ENCODE measurements at regions not wholly inside any gene's neighbourhood (a gene's known extent, or its start where the extent isn't known, plus 50 kb on each side); places are given as distances from the start of the nearest gene placed in this dataset.

- peak; percentile 30 for DNase-seq (ENCODE audit: unreplicated experiment)
- Mint-ChIP-seq H3K27me3 (ENCODE audit: insufficient read depth, unreplicated experiment) (no peaks in the 10 kb centered on the region), H3K36me3 (ENCODE audit: insufficient read depth, unreplicated experiment) (no peaks in the 10 kb centered on the region), H3K27ac (ENCODE audit: low read depth, unreplicated experiment) (no peak overlapping the region), H3K4me1 (ENCODE audit: insufficient read depth, unreplicated experiment) (peaks cover 19% of the 10 kb centered on the region), H3K4me3 (ENCODE audit: unreplicated experiment) (no peak overlapping the region), H3K9me3 (ENCODE audit: unreplicated experiment) (no peaks in the 10 kb centered on the region)
- TF ChIP-seq CTCF (IDR thresholded peaks at IDR 0.05; ENCODE audit: unreplicated experiment) = no peak
- no TSS peak for BruUV-seq (replicated peaks)
- POLR2A ChIA-PET = no interaction called here
- intact Hi-C loops (cut with micrococcal nuclease) = no loop called here
- CTCF ChIA-PET = no interaction called here
These were observed 175.4 kb downstream of the KLF12 start for GRCh38 chr13:73958657-73959397.

GRCh38 chr13:73957889-73958288 lies 176.3 kb downstream of the KLF12 start:
- H3K36me3 Mint-ChIP-seq (ENCODE audit: insufficient read depth, unreplicated experiment) = no peaks in the 10 kb centered on the region

GRCh38 chr13:73956795-73957408 lies 177.3 kb downstream of the KLF12 start:
- intact Hi-C loops (cut with micrococcal nuclease) = no loop called here
- no peak for DNase-seq (ENCODE audit: unreplicated experiment)
- ChIA-PET POLR2A (no interaction called here), CTCF (no interaction called here)
- no peaks in the 10 kb centered on the region for H3K9me3 Mint-ChIP-seq (ENCODE audit: unreplicated experiment)
- peaks cover 13% of the 10 kb centered on the region for H3K4me1 Mint-ChIP-seq (ENCODE audit: insufficient read depth, unreplicated experiment)
- no peak for TF ChIP-seq CTCF (IDR thresholded peaks at IDR 0.05; ENCODE audit: unreplicated experiment)
- no TSS peak for BruUV-seq (replicated peaks)
- no peaks in the 10 kb centered on the region for H3K36me3 Mint-ChIP-seq (ENCODE audit: insufficient read depth, unreplicated experiment)
- no peaks in the 10 kb centered on the region for H3K27me3 Mint-ChIP-seq (ENCODE audit: insufficient read depth, unreplicated experiment)
- H3K27ac Mint-ChIP-seq (ENCODE audit: low read depth, unreplicated experiment) = no peak overlapping the region
- H3K4me3 Mint-ChIP-seq (ENCODE audit: unreplicated experiment) = no peak overlapping the region

More at GRCh38 chr13:73957889-73958288, 176.3 kb downstream of the KLF12 start:
- no peak for DNase-seq (ENCODE audit: unreplicated experiment)
- TF ChIP-seq CTCF (IDR thresholded peaks at IDR 0.05; ENCODE audit: unreplicated experiment) = no peak
- Mint-ChIP-seq H3K9me3 (ENCODE audit: unreplicated experiment) (no peaks in the 10 kb centered on the region), H3K4me1 (ENCODE audit: insufficient read depth, unreplicated experiment) (peaks cover 19% of the 10 kb centered on the region), H3K27ac (ENCODE audit: low read depth, unreplicated experiment) (no peak overlapping the region), H3K27me3 (ENCODE audit: insufficient read depth, unreplicated experiment) (no peaks in the 10 kb centered on the region), H3K4me3 (ENCODE audit: unreplicated experiment) (no peak overlapping the region)
- CTCF ChIA-PET = interaction anchor here (0.6 kb wide), 1 partner anchor 16 kb away, joined by 4 read pairs; no protein-coding TSS in a partner anchor
- POLR2A ChIA-PET = no interaction called here
- intact Hi-C loops (cut with micrococcal nuclease) = no loop called here
- no TSS peak for BruUV-seq (replicated peaks)

GRCh38 chr13:73955977-73956500 lies 178.2 kb downstream of the KLF12 start:
- no peak for DNase-seq (ENCODE audit: unreplicated experiment)
- H3K27me3 Mint-ChIP-seq (ENCODE audit: insufficient read depth, unreplicated experiment) = no peaks in the 10 kb centered on the region
- no peak overlapping the region for H3K27ac Mint-ChIP-seq (ENCODE audit: low read depth, unreplicated experiment)
- no peaks in the 10 kb centered on the region for H3K9me3 Mint-ChIP-seq (ENCODE audit: unreplicated experiment)
- H3K36me3 Mint-ChIP-seq (ENCODE audit: insufficient read depth, unreplicated experiment) = no peaks in the 10 kb centered on the region
- BruUV-seq (replicated peaks) = no TSS peak
- TF ChIP-seq CTCF (IDR thresholded peaks at IDR 0.05; ENCODE audit: unreplicated experiment) = no peak
- intact Hi-C loops (cut with micrococcal nuclease) = no loop called here
- ChIA-PET CTCF (no interaction called here), POLR2A (no interaction called here)
- no peak overlapping the region for H3K4me3 Mint-ChIP-seq (ENCODE audit: unreplicated experiment)
- H3K4me1 Mint-ChIP-seq (ENCODE audit: insufficient read depth, unreplicated experiment) = peaks cover 13% of the 10 kb centered on the region
